ENCODE measurements at regions not wholly inside any gene's neighbourhood (a gene's known extent, or its start where the extent isn't known, plus 50 kb on each side); places are given as distances from the start of the nearest gene placed in this dataset.

GRCh38 chr21:15564907-15565306, 164.9 kb upstream of the USP25 start:
- no peak for TF ChIP-seq EZH2 (IDR thresholded peaks at IDR 0.05)
- TF ChIP-seq POLR2AphosphoS5 (IDR thresholded peaks at IDR 0.05; ENCODE audit: borderline replicate concordance, low read depth, low read length): no peak
- TF ChIP-seq FOXP2 (optimal IDR thresholded peaks at IDR 0.05; ENCODE audit: control extremely low read depth, extremely low read length, insufficient read depth): no peak

All from SK-N-MC (cell line).